PC-3 (cell line): ENCODE measurements at regions not wholly inside any gene's neighbourhood (a gene's known extent, or its start where the extent isn't known, plus 50 kb on each side); places are given as distances from the start of the nearest gene placed in this dataset.

Experiments used
- CTCF ChIP-seq: fragments of 300-600 bp; sonication (generic); conservative IDR thresholded peaks from 2 replicates; pipeline ENCODE4 v1.5.1; 2017; ENCODE audit warnings: antibody characterized with exemption, low read depth, mild to moderate bottlenecking, low read length
- EZH2 ChIP-seq: fragments of 300-600 bp; sonication (generic); IDR thresholded peaks from one replicate; pipeline ENCODE4 v1.6.1; 2017; ENCODE audit warnings: antibody characterized with exemption, mild to moderate bottlenecking, low read length; ENCODE audit not compliant: unreplicated experiment
- EZH2phosphoT487 ChIP-seq: fragments of 300-600 bp; sonication (generic); IDR thresholded peaks from 2 replicates; pipeline ENCODE4 v1.6.1; 2018; ENCODE audit warnings: mild to moderate bottlenecking, antibody characterized with exemption, low read length, borderline replicate concordance

DNA sequence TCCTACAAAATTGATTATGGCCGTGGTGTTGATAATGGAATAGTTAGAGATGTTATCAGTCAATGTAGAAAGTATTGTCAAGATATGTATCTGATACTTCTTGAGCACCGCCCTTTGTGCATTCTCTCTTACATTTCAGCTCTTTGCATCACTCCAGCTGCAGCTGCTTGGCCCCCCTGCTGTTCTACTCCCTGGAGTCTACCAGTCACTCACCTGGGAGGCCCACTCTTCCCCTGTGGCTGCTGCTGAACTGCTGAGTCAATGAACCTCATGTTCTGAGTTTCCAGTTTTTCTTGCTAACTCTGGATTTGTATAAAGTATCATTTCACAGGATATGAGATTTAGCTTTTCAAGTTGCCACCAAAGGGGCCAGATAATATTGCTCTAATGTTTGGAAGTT, 312.8 kb upstream of the SLC16A7 start:
- no peak for TF ChIP-seq CTCF
- TF ChIP-seq EZH2phosphoT487, result no peak
- no peak for TF ChIP-seq EZH2
